GM18505 (cell line): ENCODE measurements at regions not wholly inside any gene's neighbourhood (a gene's known extent, or its start where the extent isn't known, plus 50 kb on each side); places are given as distances from the start of the nearest gene placed in this dataset.

ENCODE experiments used
- ATAC-seq: cut with Tn5 transposase; IDR thresholded peaks from one replicate; pipeline ENCODE4 v1.9.1; 2021; ENCODE audit not compliant: unreplicated experiment
- POLR2A ChIP-seq: IDR thresholded peaks from 4 replicates; pipeline ENCODE4 v1.6.1; 2011; ENCODE audit warnings: borderline replicate concordance; ENCODE audit not compliant: insufficient read depth, insufficient read length; ENCODE audit errors: extremely low read depth

DNA sequence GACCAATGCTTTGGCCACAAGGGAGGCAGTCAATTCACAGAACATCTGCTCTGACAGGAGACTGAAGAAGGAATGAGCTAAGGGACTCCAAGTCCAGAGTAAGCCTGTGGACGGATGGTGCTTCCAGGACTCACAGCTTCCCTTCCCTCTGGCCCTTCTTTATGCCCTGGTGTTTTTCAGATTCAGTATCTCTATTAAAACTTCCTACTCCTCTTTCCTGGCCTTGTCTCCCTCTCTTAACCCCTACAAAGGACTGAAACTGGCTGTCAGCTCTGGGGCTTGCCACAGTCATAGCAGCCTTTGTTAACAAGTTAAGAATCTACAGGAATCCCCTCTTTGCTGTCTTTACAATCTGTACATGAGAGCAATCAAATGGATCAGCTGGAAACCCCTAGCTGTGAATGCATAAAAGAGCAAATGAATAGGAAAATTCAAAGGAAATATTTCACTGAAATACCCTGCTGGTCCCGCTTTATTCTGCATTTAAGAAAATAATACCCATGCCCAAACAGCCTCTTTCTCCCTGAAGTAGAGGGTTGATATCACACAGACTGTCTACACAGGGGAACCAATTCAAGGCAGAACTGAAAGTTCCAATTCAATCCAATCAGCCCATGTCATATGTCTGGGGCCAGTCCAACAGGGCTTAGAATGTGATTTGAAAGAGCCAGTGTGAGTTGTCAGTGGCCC lies 192.3 kb downstream of the MZT1 start:
- TF ChIP-seq POLR2A: no peak
- ATAC-seq: no peak

DNA sequence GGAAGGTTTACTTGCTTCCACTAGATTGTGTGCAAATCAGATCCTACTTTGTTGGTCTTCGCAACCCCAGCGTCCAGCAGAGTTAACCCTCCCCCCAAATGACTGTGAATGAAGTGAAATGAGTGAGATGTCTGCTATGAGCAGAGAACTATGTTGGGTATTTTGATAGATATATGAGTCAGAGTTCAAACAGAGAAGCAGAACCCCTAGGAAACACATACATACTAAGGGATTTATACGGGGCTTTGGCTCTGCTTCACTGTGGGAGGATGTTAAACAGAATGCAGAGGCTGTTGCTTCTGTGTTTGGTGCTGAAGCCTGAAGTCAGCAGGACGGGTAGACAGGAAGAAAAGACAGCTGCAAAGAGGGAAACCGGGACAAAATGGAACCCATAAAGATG lies 197.0 kb downstream of the MZT1 start:
- no peak for TF ChIP-seq POLR2A
- ATAC-seq: no peak

DNA sequence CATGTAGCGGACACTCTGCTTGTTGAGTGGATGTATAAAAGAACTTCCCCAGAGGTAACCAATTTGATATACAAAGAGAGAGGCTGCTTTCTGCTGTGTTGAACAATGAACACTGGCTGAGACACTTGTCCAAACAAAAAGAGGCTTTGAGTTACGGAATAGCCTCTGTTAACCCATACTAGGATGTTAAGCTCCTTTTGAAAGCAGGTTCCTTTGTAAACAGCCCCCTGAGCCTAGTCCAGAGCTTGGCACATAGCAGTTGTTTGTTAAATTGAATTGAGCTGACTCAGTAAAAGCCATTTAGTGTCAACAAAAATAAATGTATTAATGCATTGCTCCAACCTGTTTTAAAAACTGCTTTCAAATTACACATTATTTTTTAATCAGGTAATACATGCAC lies 200.1 kb downstream of the MZT1 start:
- TF ChIP-seq POLR2A: no peak
- ATAC-seq: no peak

DNA sequence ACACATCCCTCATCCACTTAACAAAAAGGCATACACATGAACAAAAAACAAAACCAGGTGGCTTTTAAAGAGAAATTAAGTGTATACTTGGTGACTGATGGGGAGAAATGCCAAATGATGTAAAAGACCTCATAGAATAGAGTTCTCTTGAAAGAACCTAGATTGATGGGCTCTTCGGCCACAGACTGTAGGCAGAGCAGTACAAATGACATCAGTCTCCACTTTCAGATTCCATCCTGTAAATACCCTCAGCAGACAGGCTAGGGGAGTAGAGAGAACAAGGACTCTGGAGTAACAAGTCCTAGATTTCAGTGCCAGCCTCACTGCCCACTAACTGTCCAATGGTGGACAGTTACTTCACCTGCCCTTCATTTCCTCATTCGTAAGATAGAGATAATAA lies 203.8 kb downstream of the MZT1 start:
- no peak for TF ChIP-seq POLR2A
- ATAC-seq: no peak

DNA sequence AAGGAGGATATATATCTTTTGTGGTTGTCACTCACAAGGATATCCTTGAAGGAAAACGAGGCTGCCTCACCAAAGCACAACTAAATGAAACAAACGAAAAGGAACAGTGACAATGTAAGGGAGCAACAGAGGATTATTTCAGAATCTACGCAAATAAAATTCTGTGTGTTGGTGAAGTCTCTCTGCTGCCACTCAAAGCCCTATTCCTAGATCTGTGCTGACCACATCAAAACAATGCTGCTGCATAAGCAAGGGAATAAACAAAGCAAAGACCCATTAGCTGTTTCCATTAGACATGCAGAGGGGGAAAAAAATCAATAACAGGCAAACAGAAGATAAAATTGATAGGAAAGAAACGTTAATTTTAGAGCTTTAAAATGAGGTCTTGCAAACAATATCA lies 204.4 kb downstream of the MZT1 start:
- TF ChIP-seq POLR2A: no peak
- no peak for ATAC-seq

DNA sequence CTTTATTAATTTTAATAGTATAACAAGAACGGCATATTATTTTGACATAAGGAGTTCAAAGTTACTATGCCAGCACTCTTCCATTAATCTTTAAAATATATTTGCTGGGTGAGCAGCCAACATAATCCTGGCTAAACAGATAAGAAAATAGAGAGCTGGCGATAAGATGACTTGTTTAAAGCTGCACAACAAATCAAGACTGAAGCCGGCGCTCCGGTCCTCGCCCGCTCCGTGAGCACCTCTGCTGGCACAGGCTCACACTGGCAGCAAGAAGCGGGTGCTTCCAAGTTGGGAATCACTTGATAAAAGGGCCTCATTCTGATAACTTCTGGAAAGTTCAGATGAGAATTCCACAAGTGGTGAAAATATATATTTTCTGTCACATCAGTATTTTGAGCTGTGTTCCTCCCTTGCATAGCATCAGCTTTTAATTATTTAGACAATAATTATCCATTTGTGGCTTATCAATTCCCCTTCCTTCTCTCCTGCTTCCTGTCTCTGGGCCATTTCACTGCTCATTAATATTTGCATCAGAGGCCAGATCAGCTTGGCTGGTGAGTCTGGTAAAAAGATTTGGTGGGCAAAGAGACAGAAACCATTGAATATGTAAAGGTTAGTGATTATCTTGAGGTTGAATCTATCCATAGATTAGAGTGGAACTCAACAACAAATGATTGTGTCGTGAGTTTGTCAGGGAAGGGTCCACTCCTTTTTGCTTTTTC lies 205.3 kb downstream of the MZT1 start:
- no peak for TF ChIP-seq POLR2A
- no peak for ATAC-seq

DNA sequence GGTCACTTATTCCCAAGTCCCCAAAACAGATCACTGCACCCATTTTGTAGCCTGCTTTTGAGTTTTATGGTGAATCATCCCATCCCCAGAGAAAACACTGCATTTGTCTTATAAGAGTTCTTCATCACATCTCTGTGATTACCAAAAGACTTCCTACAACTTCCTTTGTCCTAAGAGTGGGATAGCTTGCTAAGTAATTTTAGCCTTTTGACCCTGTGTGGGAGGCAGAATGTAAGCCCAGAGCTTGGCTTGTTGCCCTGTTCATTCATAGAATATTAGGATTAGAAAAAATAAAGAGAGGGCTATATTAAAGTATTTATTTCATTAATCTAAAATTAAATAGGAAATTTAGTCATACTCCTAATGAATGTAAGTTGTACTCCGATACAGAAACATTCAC lies 213.3 kb downstream of the MZT1 start:
- no peak for ATAC-seq
- TF ChIP-seq POLR2A: no peak

DNA sequence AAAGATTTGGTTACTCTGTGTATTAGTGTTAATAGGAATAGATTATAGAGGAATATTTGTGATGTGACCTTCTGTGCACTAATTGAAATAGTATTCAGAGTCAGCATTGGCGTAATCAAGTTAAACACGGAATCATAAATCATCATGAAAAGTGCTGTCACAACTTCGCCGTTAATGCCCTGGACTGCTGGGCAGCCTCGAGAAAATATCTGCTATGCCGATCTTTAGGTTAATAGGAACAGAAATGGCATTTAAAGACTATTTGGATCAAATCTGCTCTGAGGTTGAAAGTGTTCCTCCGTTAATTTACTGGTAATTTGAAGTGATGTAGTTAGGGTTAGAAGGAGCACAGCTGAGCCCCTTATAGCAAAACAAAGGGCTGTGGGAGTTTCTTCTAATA lies 219.0 kb downstream of the MZT1 start:
- no peak for TF ChIP-seq POLR2A
- no peak for ATAC-seq

DNA sequence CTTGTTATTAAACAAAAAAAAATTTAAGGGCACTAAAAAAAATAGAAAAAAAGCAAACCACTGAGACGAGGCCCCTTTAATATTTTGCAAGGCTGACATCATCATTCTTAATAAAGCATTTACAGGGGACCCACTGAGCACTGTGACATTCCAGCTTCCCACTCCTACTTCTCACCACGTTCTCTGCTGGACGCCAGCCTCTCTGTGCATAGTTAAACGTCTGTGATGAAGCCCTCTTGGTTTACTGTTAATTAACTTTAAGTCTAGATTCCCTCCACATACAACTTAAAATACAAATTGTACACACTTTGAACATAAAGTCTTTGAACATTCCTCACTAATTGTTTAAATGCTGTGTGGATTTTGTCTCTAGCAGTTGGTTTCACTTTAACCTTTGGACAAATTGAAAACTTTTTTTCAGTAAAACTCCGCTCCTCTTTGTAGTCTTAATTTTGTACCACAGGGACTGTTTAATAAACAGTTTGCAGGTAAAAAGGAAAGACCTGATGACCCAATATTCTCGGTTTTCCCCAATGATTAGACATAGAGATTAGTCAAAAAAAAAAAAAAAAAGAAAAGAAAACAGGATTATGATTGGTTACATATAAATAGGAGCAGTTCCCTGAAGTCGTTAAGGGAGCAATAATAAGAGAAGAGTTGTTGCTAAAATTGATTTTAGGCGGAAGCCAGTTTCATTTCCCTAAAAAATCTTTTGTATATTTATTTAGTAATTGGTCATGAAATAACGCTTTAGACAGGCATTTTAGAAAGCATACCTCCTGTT lies 219.8 kb downstream of the MZT1 start:
- ATAC-seq: no peak
- no peak for TF ChIP-seq POLR2A

DNA sequence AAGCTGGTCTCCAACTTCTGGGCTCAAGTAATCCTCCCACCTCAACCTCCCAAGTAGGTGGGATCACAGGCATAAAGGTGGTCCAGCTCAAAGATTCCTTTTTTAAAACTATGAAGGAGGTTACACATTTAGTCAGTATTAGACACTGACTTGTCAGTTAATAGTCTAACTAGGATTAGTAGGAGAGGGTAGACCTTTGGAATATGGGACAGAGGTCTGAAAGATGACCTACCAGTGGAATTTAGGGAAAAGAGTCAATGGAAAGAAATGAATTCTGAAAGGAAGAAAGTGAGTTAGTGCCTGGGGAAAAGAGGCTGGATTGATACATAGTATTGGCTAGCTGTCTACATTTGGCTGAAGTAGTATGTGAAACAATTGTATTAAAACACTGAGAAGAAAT lies 220.7 kb downstream of the MZT1 start:
- ATAC-seq: no peak
- no peak for TF ChIP-seq POLR2A

DNA sequence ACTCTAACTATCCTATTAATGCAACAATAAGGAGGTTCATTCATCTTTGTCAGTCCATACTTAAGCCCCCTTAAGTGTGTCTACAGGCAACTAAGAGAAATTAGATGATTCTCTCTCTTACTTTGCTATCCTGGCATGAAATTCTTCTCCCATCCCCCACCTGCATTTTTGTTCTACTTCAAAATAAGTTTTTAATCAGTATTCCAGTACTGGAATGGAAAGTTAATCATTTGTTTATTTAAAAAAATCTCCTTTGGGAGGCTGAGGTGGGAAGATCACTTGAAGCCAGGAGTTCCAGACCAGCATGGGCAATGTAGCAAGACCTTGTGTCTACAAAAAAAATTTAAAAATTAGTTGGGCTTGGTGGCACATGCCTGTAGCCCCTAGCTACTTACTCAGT lies 222.1 kb downstream of the MZT1 start:
- ATAC-seq: no peak
- no peak for TF ChIP-seq POLR2A

DNA sequence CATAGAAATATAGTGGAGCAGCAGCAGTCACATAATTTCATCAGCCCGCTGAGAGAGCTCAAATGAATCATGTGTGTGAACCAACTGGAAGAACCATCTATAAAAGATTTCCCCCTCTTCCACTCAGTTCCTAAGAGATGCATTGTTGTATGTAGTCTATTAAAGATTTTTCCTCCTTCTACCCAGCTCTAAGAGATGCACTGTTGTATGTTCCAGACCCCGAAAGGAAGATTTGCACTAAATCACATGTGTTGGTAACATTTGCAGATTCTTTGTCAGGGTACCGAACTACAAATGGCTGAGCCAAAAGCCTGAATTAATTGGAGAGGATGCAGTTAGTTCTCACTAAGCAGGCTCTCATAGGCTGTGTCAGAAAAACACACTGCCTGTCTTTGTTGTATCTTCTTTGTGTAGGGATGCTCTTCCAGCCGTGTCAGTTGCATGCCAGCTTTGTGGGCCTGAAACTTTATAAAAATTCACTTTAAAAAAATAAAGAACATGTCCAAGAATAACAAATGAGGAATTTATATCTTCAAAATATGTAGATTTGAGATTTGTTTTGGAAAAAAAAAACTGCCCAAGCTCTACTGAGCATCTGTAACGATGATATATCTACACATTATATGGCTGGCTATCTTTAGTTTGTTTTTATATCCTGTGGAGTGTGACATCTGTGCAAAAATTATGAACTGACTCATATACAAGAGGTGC lies 223.1 kb downstream of the MZT1 start:
- ATAC-seq: no peak
- no peak for TF ChIP-seq POLR2A

DNA sequence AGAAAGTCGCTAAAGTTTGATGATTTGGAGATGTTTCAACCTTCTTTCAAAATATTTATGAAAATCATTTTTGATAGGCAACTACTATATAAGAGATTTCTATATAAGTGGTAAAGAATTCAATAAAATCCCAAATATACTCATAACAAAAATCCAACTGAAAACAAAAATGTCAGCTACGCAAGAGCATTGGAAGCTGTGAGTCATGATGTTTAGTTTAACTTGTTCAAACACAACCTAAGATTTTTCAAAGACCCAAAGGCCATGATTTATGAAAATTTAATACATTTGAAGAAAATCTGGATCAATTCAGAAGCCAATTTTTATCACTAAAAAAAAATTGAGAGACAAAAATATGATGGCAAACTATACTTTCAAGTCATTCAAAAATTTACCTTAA lies 226.6 kb downstream of the MZT1 start:
- TF ChIP-seq POLR2A: no peak
- no peak for ATAC-seq
